ENCODE measurements at regions not wholly inside any gene's neighbourhood (a gene's known extent, or its start where the extent isn't known, plus 50 kb on each side); places are given as distances from the start of the nearest gene placed in this dataset.

DNA sequence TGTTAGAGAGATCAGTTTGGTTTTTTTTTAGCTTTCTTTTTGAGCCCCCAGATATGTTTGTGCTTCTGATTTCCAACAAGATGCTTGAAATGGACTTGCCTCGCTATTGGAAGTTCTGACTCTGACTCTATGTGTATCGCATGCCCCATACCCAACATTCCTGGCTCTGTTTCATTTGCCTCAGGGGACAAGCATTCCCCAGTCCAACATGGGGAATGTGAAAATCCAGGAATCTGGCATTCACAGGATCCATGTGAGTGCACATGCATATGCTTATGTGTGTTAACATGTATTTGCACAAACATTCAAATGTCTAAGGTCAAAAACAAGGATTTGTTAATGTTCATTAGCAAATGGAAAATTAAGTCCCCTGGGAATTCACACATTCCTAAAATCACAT lies 233.9 kb downstream of the TLR4 start:
- TF ChIP-seq, protein P1, sequence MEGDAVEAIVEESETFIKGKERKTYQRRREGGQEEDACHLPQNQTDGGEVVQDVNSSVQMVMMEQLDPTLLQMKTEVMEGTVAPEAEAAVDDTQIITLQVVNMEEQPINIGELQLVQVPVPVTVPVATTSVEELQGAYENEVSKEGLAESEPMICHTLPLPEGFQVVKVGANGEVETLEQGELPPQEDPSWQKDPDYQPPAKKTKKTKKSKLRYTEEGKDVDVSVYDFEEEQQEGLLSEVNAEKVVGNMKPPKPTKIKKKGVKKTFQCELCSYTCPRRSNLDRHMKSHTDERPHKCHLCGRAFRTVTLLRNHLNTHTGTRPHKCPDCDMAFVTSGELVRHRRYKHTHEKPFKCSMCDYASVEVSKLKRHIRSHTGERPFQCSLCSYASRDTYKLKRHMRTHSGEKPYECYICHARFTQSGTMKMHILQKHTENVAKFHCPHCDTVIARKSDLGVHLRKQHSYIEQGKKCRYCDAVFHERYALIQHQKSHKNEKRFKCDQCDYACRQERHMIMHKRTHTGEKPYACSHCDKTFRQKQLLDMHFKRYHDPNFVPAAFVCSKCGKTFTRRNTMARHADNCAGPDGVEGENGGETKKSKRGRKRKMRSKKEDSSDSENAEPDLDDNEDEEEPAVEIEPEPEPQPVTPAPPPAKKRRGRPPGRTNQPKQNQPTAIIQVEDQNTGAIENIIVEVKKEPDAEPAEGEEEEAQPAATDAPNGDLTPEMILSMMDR (IDR thresholded peaks at IDR 0.05) = no peak
- no peak for TF ChIP-seq EZH2phosphoT487 (IDR thresholded peaks at IDR 0.05)
